Rectal smooth muscle tissue (tissue), 1 donor: ENCODE measurements at regions not wholly inside any gene's neighbourhood (a gene's known extent, or its start where the extent isn't known, plus 50 kb on each side); places are given as distances from the start of the nearest gene placed in this dataset.

Experiments used
- H3K27ac ChIP-seq: one replicate; pipeline ENCODE4 v1.7.0; 2013; ENCODE audit warnings: low read depth, low read length, inconsistent platforms
- H3K27me3 ChIP-seq: one replicate; pipeline ENCODE4 v1.7.0; 2013; ENCODE audit warnings: low read length; ENCODE audit not compliant: control insufficient read depth, insufficient read depth
- H3K36me3 ChIP-seq: one replicate; pipeline ENCODE4 v1.7.0; 2013; ENCODE audit warnings: low read length; ENCODE audit not compliant: control insufficient read depth, insufficient read depth
- H3K4me1 ChIP-seq: one replicate; pipeline ENCODE4 v1.7.0; 2013; ENCODE audit warnings: low read length; ENCODE audit not compliant: control insufficient read depth, insufficient read depth
- H3K4me3 ChIP-seq: one replicate; pipeline ENCODE4 v1.7.0; 2013; ENCODE audit warnings: low read length
- H3K9ac ChIP-seq: one replicate; pipeline ENCODE4 v1.7.0; 2013; ENCODE audit warnings: low read length

GRCh38 chr5:105544300-105544699 is 1981.7 kb upstream of the NUDT12 start:
- Histone ChIP-seq H3K27ac (no peak overlapping the region), H3K27me3 (no peaks in the 10 kb centered on the region), H3K9ac (no peak overlapping the region), H3K4me3 (no peak overlapping the region), H3K36me3 (no peaks in the 10 kb centered on the region), H3K4me1 (no peaks in the 10 kb centered on the region)

DNA sequence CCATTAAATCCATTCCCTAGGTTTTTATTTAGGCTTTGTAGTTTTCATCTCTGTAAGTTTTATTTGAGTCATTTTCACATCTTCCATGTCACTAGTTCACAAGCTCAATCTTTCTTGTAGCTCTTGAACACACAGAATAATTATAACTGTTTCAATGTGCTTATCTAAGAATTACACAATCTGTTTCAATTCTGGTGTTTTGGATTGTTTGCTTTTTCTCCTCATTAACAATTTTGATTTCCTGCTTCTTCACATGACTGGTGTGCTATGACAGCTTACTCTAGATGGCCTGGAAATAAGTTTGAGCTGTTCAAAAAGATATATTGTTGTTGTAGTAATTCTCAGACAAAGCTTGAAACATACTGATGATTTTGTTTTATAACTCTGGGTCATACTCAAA is 1974.1 kb upstream of the NUDT12 start:
- Histone ChIP-seq H3K9ac (no peak overlapping the region), H3K27me3 (no peaks in the 10 kb centered on the region), H3K4me3 (no peak overlapping the region), H3K27ac (no peak overlapping the region), H3K4me1 (no peaks in the 10 kb centered on the region), H3K36me3 (no peaks in the 10 kb centered on the region)

DNA sequence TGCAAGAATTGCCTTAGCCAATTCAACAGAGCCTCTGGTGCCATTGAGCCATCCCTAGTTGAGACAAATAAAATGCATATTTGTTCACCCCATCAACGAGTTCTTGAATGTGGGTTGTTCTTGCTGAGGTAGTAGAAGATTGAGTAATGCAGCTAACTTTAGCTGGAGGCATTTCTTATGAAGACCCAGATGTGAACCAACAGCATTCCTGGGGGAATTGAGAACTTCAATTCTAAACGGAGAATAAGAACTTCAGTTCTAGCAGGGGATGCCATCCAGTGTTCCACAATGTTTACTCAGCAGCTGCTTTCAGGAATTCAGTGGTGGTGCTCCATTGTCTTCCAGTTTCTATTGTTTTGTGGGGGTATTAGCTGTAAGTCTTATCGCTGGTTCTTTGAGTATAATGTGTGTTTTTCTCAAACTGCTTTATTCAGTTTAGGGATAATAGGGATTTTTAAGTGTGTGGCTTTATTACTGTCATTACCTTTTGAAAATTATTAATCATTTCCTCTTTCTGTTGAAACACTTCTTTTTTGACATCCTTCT is 1968.2 kb upstream of the NUDT12 start:
- Histone ChIP-seq H3K27me3 (no peaks in the 10 kb centered on the region), H3K36me3 (no peaks in the 10 kb centered on the region), H3K4me1 (no peaks in the 10 kb centered on the region), H3K4me3 (no peak overlapping the region), H3K27ac (no peak overlapping the region), H3K9ac (no peak overlapping the region)

GRCh38 chr5:105529851-105530250 is 1967.3 kb upstream of the NUDT12 start:
- Histone ChIP-seq H3K27me3 (no peaks in the 10 kb centered on the region), H3K4me3 (no peak overlapping the region), H3K4me1 (no peaks in the 10 kb centered on the region), H3K27ac (no peak overlapping the region), H3K9ac (no peak overlapping the region), H3K36me3 (no peaks in the 10 kb centered on the region)

DNA sequence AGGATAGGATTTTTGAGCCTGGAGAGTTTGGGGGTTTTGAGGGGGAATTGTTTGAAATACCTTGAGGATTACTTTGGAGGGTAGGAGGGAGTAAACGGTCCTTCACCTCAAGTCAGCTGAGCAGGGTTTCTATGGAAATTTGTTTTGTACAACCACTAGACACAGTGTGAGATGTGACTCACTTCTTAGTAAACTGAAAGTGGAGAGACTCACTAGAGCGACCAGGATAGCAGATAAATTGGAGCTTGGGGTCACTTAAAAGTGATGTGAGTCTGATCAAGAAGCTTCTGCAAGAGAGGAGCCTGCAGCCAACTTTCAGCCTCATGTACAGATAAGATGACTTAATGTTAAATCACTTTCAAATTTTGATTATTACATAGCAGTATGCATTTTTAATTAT is 1945.9 kb upstream of the NUDT12 start:
- no peaks in the 10 kb centered on the region for H3K4me1 ChIP-seq
- H3K27ac ChIP-seq: no peak overlapping the region
- H3K4me3 ChIP-seq: no peak overlapping the region
- no peak overlapping the region for H3K9ac ChIP-seq
- H3K27me3 ChIP-seq: no peaks in the 10 kb centered on the region
- H3K36me3 ChIP-seq: no peaks in the 10 kb centered on the region

GRCh38 chr5:105506692-105507277 is 1944.2 kb upstream of the NUDT12 start:
- no peak overlapping the region for H3K9ac ChIP-seq
- H3K36me3 ChIP-seq: no peaks in the 10 kb centered on the region
- no peaks in the 10 kb centered on the region for H3K4me1 ChIP-seq
- H3K27me3 ChIP-seq: no peaks in the 10 kb centered on the region
- H3K4me3 ChIP-seq: no peak overlapping the region
- H3K27ac ChIP-seq: no peak overlapping the region

GRCh38 chr5:105503950-105504349 is 1941.4 kb upstream of the NUDT12 start:
- Histone ChIP-seq H3K27me3 (no peaks in the 10 kb centered on the region), H3K36me3 (no peaks in the 10 kb centered on the region), H3K27ac (no peak overlapping the region), H3K4me3 (no peak overlapping the region), H3K4me1 (no peaks in the 10 kb centered on the region), H3K9ac (no peak overlapping the region)

DNA sequence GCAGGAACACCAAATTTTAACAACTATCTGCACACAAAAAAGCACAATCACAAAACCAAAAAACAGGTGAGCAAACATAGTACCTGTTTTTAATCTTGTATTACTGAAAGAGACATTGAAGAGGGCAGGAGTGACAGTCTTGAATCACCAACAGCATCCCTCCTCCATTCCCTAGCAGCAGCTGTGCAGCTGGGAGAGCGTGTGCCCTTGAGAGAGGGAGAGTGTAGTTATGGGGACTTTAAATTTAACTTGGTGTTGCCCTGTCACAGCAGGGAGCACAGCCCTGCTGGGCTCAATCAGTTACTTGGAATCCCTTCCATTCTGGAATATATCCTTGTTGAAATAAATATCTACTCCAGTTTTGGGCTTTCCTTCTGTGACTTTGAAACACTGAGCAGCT is 1938.7 kb upstream of the NUDT12 start:
- Histone ChIP-seq H3K9ac (no peak overlapping the region), H3K36me3 (no peaks in the 10 kb centered on the region)

DNA sequence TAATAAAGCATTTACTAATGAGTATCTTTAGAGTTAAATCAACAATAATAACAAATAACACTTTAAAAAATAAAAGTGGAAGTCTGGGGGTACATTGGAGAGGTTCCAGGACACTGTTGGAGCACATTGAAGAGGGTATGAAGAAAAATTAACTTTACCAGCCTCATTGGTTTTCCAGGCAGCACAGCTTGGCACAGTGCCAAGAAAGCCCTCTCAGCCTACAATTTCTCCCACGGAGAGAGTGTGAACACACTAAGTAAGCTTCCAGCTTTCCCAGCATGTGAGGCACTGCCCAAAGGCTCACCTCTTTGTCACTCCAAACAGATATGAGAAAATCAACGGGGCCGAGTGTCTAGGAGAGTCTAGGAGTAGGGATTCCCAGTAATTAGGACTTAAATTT is 1912.8 kb upstream of the NUDT12 start:
- H3K36me3 ChIP-seq: no peaks in the 10 kb centered on the region
- no peak overlapping the region for H3K27ac ChIP-seq
- H3K9ac ChIP-seq: no peak overlapping the region

More for the DNA sequence above, 1938.7 kb upstream of the NUDT12 start:
- H3K27me3 ChIP-seq: no peaks in the 10 kb centered on the region
- no peak overlapping the region for H3K27ac ChIP-seq
- H3K4me3 ChIP-seq: no peak overlapping the region
- no peaks in the 10 kb centered on the region for H3K4me1 ChIP-seq

GRCh38 chr5:105462377-105462776 is 1899.8 kb upstream of the NUDT12 start:
- no peaks in the 10 kb centered on the region for H3K36me3 ChIP-seq
- no peak overlapping the region for H3K9ac ChIP-seq
- no peaks in the 10 kb centered on the region for H3K27me3 ChIP-seq
- no peak overlapping the region for H3K27ac ChIP-seq
- H3K4me1 ChIP-seq: no peaks in the 10 kb centered on the region
- H3K4me3 ChIP-seq: no peak overlapping the region

More for the DNA sequence above, 1912.8 kb upstream of the NUDT12 start:
- Histone ChIP-seq H3K4me1 (no peaks in the 10 kb centered on the region), H3K4me3 (no peak overlapping the region), H3K27me3 (no peaks in the 10 kb centered on the region)

DNA sequence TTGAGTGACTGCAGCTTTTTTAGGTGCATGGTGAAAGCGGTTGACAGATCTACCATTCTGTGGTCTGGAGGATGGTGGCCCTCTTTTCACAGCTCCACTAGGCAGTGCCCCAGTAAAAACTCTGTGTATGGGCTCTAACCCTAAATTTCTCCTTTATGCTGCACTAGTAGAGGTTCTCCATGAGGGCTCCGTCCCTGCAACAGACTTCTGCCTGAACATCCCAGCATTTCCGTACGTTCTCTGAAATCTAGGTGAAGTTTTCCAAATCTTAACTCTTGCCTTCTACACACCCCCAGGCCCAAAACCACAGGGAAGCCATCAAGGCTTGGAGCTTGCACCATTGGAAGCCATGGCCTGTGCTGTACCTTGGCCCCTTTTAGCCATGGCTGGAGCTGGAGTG is 1898.1 kb upstream of the NUDT12 start:
- no peak overlapping the region for H3K9ac ChIP-seq
- no peaks in the 10 kb centered on the region for H3K36me3 ChIP-seq
- no peaks in the 10 kb centered on the region for H3K27me3 ChIP-seq
- no peaks in the 10 kb centered on the region for H3K4me1 ChIP-seq
- H3K27ac ChIP-seq: no peak overlapping the region
- H3K4me3 ChIP-seq: no peak overlapping the region

- H3K27ac ChIP-seq: no peak overlapping the region
- no peaks in the 10 kb centered on the region for H3K4me1 ChIP-seq
- H3K9ac ChIP-seq: no peak overlapping the region
- no peaks in the 10 kb centered on the region for H3K36me3 ChIP-seq
- H3K27me3 ChIP-seq: no peaks in the 10 kb centered on the region
- no peak overlapping the region for H3K4me3 ChIP-seq
Measured at GRCh38 chr5:105453216-105453807, 1890.7 kb upstream of the NUDT12 start.

GRCh38 chr5:105448271-105448670 is 1885.7 kb upstream of the NUDT12 start:
- Histone ChIP-seq H3K9ac (no peak overlapping the region), H3K4me3 (no peak overlapping the region), H3K4me1 (no peaks in the 10 kb centered on the region), H3K27me3 (no peaks in the 10 kb centered on the region), H3K36me3 (no peaks in the 10 kb centered on the region), H3K27ac (no peak overlapping the region)
